HG03039 (cell line): ENCODE measurements at regions not wholly inside any gene's neighbourhood (a gene's known extent, or its start where the extent isn't known, plus 50 kb on each side); places are given as distances from the start of the nearest gene placed in this dataset.

Experiments
- ATAC-seq: cut with Tn5 transposase; IDR thresholded peaks from one replicate; pipeline ENCODE4 v1.9.1; 2021; ENCODE audit warnings: mild to moderate bottlenecking, moderate library complexity; ENCODE audit not compliant: unreplicated experiment

- no peak for ATAC-seq
Measured at GRCh38 chr10:78624791-78625190, 444.0 kb upstream of the ZMIZ1 start.

- ATAC-seq = no peak
Measured at GRCh38 chr10:78626471-78626870, 442.3 kb upstream of the ZMIZ1 start.

DNA sequence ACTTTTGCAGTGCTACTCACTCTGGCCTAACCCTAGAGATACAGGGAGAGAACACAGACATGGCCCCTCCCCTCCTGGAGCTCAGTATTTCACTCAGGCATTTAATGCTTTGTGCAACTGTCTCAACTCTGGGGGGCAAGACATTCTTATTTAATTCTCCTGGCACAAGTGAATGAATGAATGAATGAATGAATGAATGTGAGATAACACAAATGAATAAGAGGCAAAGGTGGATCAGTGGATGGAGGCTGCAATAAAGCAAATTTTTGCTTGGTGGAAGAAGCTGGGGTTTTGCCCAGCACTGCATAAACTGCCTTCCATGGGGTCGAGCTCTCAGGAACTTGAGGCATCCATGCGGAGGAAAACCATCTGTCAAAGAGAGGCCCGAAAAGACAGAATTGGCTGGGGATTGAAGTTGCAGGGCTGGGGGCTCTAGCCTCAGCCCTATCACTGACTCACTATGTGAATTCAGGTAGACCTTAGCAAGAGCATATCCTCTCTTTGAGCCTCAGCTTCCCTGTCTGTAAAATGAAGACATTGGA, 441.4 kb upstream of the ZMIZ1 start:
- no peak for ATAC-seq

- no peak for ATAC-seq
Measured at GRCh38 chr10:78628976-78629375, 439.8 kb upstream of the ZMIZ1 start.

- no peak for ATAC-seq
Measured at GRCh38 chr10:78629773-78630172, 439.0 kb upstream of the ZMIZ1 start.

GRCh38 chr10:78630944-78631838, 437.6 kb upstream of the ZMIZ1 start:
- no peak for ATAC-seq

- peak; percentile 63 for ATAC-seq
Measured at GRCh38 chr10:78634389-78634815, 434.4 kb upstream of the ZMIZ1 start.

- ATAC-seq = no peak
Measured at GRCh38 chr10:78634835-78635234, 433.9 kb upstream of the ZMIZ1 start.

DNA sequence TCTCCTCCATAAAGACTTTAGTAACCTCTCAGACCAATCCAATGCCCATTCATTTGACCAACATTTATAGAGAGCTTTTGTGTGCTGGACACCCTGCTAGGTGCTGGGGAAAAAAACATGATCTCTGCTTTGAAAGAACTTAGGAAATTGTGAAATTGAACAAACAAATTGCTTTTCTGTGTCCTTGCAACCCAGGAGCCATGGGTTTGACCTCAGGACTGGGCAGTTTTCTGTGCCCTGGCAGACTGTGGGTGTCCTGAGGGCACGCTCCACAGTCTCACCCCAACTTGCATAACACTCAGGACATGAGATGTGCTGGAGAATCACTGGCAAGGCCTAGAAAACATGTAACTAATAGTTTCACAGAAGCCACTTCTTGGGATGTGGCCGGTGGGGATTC, 429.1 kb upstream of the ZMIZ1 start:
- ATAC-seq = no peak

DNA sequence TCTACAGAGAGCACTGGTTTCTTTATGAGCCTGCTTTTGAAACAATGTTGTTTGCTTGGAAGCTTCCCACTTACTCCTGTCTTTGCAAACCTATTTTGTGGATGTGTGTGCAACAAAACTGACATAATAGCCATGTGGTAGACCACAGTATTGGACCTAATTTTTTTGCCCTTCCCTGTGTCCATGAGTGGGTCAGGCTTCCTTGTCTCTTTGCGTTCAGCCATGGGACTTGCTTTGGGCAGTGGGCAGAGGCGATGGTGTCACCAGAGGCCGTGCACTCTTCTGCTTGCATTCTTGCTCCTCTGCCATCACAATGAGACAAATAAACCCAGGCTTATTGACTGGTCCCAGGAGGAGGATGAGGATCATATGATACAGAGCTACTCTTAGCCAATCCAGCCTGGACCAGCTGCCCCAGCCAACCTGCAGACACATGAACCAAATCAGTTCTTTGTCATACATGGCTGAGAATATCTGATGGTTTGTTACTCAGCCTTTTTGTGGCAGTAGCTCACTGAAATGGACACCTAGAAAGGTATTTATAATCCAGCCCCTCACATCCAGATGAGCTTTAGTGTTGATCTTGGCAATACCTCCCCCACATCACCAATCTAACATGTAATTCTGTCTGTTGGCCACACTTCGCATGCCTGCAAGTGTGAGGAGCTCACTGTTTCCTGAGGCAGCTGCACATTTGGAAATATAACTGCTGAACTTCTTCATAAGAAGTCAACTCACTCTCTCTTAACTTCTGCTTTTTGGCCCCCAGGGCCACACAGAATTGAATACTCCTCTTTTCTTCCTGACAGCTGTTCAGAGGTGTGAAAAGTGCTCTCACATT, 427.8 kb upstream of the ZMIZ1 start:
- no peak for ATAC-seq

DNA sequence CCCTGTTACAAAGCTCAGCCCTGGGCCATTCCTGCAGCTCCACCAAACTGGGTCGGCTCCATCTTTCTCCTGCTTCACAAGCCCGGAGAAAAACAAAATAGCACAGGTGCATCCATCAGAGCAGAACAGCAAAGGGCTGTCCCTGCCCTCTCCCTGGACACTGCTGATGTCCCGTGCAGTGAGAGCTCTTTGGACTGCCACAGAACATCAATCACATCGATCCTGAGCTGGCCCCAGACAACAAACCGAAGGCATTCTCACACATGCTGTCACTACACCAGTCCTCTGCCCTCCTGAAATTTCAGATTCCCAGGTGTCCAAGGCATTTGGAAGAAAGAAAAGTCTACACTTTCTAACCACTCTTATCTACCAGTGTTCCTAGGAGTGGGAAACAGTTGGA, 427.1 kb upstream of the ZMIZ1 start:
- no peak for ATAC-seq

- no peak for ATAC-seq
Measured at GRCh38 chr10:78642269-78642816, 426.4 kb upstream of the ZMIZ1 start.

DNA sequence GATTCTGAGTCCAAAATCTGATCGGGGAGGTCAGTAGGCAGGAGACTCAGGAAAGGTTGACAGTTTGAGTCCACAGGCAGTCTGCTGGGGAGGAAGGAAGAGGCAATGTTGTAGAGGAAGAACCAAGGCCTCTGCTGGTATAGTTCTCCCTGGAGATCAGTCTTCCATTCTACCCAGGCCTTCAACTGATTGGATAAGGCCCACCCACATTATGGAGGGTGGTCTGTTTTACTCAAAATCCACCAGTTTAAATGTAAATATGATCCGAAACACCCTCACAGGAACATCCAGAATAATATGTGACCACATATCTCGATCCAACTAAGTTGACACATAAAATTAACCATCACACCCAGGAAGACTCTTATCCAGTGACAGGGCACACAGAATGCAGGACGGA, 425.3 kb upstream of the ZMIZ1 start:
- no peak for ATAC-seq

GRCh38 chr10:78644550-78644949, 424.2 kb upstream of the ZMIZ1 start:
- no peak for ATAC-seq

GRCh38 chr10:78645169-78645686, 423.5 kb upstream of the ZMIZ1 start:
- ATAC-seq = no peak

GRCh38 chr10:78645975-78646374, 422.8 kb upstream of the ZMIZ1 start:
- no peak for ATAC-seq

DNA sequence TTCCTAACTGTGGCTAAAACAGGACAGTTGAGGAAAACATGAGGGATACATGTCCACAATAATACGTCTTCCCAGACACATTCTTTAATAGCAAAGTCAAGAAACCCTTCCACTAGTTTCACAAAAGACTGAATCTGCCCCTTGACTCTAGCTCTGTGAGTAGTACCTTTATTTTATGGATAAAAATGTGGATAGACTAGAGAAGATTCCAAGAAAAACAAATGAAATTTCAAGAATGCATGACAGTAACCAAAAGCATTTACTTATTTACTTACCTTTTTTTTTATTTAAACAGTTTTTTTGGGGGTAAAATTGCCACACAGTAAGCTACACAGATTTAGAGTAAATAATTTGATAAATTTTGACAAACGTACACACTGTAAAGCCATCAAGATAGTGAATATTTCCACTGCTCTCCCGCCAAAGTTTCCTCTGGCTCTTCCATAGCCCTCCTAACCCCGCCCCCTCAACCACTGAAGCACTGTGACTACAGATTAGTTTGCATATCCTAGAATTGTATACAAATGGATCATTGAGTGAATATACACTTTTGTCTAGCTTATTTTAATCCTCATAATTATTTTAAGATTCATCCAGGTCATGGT, 420.4 kb upstream of the ZMIZ1 start:
- no peak for ATAC-seq

DNA sequence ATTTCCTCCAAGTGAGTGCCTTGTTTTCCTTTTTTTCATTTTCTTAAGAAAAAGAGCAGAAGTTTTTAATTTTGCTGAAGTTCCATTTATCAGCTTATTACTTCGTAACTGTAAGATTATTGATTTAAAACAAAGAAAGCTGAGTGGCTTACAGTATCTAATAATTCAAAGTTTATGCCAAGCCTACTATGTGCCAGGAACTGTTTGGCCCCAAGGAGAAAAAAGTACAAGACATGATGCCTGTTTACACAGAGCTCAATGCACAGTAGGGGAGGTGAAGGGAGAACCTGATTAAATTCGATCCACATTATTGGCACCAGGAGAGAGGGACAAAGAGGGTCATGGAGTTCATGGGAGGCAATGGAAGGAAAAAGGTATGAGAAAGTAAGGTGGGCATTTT, 419.3 kb upstream of the ZMIZ1 start:
- ATAC-seq = no peak

DNA sequence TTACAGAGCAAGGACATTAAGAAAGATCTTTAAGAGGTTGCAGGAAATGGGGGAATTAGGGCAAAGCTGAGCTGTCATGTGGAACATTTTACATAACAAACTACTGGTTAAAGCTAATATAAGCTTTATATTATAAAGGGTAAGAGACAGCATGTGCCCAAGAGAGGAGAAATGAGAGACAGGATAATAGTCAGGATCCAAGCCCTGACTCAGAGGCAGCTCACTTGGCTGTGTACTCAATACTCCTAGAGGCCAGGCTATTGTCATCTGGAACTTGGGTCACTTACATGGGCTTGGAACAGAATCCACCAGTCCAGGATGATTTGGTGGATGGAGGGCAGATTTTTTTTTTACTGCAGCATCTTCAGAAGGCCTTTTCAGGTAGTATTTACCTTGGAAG, 418.6 kb upstream of the ZMIZ1 start:
- no peak for ATAC-seq

DNA sequence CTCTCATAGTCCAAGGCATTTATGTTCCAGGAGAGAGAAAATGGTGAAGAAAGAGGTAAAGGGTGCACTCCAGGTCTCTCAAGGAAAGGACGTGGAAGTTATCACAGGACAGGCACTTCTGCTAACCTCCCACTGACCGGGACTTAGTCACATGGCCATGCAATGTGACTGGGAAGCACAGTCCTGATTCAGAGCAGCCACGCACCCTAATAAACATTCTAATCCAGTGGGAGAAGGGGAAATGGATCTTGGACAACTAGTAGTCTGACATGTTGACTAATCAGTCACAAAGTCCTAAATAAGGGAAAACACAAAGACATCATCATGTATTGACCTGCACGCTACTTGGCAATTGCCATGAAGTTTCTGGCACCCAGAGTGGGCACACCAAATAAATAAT, 417.5 kb upstream of the ZMIZ1 start:
- ATAC-seq = no peak

DNA sequence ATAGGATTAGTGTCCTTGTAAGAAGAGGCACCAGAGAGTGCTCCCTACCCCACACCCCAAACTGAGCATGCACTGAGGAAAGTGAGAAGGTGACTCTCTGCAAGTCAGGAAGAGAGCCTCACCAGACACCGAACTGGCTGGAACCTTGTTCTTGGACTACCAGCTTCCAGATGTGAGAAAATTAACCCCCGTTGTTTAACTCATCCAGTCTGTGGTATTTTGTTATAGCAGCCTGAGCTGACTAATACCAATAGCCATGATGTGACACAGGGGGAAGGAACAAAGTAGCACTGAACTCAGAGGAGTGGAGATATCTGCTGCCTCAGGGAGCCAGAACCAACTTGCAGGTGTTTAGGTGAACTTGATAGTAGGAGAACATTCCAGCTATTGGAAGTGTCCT, 415.2 kb upstream of the ZMIZ1 start:
- ATAC-seq = no peak
